GM12801 (cell line): ENCODE measurements at regions not wholly inside any gene's neighbourhood (a gene's known extent, or its start where the extent isn't known, plus 50 kb on each side); places are given as distances from the start of the nearest gene placed in this dataset.

Experiments
- TF ChIP-seq, protein P1 (sequence below): IDR thresholded peaks from one replicate; pipeline ENCODE4 v1.5.1; 2011; ENCODE audit warnings: control low read depth; ENCODE audit not compliant: insufficient read length; ENCODE audit errors: extremely low read depth

DNA sequence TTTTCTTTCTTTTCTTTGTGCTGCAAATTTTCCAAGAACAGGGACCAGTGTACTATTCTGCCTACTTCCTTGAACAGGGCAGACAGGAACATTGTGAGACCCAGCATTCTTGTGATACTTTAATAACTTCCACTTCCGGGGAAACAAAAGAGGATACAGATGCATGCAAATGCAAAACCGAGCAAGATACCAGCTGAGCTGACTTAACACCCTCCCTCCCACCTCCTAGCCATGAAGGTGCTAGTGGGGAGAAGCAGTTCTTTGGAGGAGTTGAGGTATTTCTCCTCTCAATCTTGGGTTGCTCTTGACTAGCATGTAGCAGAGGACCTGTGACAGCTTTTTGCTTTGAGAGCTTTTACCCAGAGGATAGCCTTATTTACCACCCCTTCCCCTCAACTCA, 111.2 kb downstream of the KLF5 start:
- TF ChIP-seq, protein P1, sequence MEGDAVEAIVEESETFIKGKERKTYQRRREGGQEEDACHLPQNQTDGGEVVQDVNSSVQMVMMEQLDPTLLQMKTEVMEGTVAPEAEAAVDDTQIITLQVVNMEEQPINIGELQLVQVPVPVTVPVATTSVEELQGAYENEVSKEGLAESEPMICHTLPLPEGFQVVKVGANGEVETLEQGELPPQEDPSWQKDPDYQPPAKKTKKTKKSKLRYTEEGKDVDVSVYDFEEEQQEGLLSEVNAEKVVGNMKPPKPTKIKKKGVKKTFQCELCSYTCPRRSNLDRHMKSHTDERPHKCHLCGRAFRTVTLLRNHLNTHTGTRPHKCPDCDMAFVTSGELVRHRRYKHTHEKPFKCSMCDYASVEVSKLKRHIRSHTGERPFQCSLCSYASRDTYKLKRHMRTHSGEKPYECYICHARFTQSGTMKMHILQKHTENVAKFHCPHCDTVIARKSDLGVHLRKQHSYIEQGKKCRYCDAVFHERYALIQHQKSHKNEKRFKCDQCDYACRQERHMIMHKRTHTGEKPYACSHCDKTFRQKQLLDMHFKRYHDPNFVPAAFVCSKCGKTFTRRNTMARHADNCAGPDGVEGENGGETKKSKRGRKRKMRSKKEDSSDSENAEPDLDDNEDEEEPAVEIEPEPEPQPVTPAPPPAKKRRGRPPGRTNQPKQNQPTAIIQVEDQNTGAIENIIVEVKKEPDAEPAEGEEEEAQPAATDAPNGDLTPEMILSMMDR: no peak

DNA sequence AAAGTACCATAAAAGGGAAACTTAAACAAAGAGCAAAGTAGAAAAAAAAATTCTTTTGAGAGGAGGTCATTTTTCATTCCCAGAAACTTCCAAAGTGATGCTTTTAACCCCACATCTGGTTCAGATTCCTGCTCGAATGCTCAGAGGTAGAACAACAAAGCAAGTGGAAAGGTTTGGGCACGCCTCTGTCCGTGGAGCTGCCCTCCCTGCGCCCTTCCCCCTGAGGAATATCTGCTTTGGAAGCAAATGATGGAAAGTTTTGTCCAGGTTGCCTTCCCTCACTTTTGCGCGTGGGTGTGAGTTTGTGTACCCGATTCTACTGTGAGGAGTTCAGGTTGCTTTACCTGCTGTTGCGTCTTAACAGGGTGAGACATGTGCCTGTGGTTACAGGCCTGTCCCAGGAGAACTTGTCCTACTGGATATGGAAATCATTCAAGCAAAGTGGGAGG, 110.2 kb downstream of the KLF5 start:
- TF ChIP-seq, protein P1: no peak

DNA sequence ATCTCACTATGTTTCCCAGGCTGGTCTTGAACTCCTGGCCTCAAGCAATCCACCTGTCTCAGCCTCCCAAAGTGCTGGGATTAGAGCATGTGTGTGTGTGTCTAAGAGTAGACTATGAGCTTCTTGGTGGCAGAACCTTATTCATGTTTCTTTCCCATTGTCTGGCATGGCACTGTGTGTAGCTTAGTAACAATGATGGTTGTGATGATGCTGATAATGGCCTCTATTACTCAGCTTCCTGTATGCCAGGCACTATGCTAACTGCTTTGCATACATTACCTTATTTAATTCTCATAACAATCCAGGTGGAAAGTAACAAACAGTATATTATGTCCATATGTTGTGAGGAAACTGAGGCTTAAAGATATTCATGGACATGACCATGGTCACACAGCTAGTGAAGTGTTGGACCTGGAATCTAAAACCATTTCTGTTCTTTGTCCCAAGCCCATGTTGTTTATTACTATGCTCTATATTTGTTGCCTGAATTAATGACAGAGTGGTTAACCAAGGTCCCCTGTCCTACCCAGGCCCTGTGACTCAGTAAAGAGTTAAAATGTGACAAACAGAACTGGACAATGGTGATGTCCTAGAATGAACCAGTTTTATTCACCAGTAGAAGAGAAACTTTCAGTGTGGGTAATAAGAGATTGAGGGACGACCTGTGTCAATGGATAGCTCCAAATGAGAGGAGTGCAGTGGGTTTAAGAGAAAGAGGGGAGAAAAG, 109.6 kb downstream of the KLF5 start:
- TF ChIP-seq, protein P1: no peak

DNA sequence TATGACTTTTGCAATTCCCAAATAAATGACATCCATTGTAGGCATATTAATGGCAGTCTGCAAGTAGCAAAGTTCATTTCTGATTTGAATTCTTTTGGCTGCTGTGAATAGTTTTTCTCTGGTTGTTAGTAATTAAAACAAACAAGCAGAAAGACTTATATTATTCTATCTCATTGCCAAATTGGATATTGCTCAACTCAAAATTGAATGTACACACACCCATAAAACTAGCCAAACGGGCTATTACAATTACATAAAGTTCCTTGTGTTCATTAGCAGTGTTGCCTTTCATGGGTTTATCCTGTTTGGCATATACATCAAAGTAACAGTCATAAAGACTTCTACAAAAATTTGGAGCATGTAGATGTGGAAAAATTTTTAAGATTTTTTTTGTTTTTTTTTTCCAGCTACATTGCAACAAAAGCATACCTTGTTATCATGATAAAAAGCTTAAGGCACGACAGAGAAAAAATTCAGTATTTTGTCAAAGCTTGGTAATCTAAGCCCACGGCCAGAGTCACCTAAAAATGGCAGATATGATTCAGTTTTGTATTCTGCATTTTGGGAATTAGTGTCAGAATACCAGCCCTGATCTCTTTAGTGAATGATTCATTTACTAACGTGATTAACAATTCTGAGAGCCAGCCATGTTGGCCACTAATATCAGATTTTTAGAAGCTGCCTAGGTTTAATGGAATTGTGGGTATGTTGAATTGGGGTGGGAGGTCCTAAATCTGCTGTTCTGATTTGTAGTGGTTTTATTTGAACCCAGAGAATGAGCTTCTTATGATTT, 108.4 kb downstream of the KLF5 start:
- TF ChIP-seq, protein P1: no peak

DNA sequence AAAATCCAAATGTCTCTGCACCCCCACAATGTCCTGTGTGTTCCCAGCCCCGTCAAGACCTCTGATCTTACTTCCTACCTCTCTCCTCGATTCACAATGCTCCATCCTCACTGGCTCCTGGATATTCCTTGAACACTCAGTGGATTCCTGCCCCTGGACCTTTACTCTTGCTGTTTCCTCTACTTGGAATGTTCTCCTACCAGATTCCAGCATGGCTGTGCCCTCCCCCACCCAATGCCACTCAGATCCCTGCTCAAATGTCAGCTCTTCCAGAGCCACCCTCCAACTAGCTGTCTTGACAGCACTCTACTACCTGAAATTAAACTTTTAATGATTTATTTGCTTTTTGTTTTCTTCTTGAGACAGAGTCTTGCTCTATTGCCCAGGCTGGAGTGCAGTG, 107.4 kb downstream of the KLF5 start:
- TF ChIP-seq, protein P1: no peak

DNA sequence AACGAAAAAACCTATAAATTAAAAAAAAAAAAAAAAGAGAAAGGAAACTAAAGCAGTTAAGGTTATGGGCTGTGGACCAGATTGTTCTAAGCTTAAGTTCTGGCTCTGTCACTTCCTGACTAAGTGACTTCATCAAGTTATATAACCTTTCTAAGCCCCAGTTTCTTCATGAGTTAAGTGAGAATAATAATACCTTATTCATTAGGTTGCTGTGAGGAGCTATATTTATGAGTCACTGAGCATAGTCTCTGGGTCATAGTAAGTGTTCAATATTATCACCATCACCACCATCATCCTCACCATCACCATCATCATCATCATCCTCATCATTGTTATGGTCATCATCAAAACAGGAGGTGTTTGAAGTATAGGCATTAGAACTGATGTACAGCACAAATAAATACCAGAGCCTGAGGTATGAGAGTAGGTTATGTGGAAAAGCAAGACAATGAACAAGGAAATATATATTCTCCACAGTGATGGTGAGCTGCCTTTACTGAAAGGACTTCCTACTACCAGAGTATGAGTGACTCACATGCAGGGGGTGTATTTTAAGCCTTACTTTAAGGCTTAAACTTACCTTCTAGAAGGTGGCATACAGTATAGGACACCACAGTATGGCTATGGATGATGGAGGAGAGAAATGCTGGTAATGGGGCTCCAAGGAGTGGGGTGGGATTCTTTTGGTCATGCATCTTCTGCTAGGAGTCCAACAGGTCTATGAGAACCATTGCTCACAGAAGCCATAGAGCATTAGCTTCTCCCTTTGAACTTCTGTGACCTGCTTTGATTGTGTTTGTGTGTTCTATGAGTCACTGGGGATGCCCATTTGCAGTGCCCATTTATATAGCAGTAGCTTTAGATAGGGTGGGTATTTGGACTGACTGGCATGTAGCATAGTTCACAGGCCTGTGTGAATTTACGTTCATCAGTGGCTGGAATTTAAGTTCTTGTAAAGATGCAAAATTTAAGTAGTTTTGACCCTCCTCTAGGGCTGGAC, 104.4 kb downstream of the KLF5 start:
- TF ChIP-seq, protein P1: no peak

DNA sequence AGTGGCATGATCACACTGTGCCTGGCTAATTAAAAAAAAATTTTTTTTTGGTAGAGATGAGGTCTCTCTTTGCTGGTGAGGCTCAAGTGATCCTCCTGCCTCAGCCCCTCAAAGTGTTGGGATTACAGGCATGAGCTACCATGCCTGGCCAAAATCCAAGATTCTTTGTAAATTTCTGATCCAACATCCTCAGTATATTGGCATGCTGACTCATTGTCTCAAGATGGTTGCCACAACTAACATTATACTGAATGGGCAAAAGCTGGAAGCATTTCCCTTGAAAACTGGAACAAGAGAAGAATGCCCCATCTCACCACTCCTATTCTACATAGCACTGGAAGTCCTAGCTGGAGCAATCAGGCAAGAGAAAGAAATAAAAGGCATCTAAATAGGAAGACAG, 100.0 kb downstream of the KLF5 start:
- TF ChIP-seq, protein P1: no peak
